C4-2B (cell line): ENCODE measurements at regions not wholly inside any gene's neighbourhood (a gene's known extent, or its start where the extent isn't known, plus 50 kb on each side); places are given as distances from the start of the nearest gene placed in this dataset.

ENCODE experiments used
- ZFX ChIP-seq: fragments of 450-650 bp; IDR thresholded peaks from 2 replicates; pipeline ENCODE4 v1.6.1; 2017
- TF ChIP-seq, protein P1 (sequence below): fragments of 450-650 bp; conservative IDR thresholded peaks from 2 replicates; pipeline ENCODE4 v1.5.1; 2017; ENCODE audit warnings: mild to moderate bottlenecking

DNA sequence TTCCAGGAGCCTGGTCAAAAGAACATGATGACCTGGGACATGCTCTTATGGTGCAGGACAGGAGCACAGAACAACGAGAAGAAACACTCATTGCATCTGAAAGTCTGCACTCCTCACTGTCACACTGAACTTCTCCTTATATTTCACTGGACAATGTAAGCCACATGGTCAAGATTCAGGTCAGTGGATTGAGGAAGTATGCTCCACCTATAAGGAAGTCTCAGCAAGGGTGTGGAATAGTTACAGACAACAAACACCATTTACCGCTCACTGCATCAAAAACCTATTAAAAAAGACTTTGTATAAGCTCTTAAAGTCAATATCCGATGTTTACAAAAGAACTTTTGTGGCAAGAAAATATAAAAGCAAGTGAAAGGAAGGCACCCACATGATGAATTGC is 153.1 kb upstream of the FOXG1 start:
- TF ChIP-seq, protein P1, sequence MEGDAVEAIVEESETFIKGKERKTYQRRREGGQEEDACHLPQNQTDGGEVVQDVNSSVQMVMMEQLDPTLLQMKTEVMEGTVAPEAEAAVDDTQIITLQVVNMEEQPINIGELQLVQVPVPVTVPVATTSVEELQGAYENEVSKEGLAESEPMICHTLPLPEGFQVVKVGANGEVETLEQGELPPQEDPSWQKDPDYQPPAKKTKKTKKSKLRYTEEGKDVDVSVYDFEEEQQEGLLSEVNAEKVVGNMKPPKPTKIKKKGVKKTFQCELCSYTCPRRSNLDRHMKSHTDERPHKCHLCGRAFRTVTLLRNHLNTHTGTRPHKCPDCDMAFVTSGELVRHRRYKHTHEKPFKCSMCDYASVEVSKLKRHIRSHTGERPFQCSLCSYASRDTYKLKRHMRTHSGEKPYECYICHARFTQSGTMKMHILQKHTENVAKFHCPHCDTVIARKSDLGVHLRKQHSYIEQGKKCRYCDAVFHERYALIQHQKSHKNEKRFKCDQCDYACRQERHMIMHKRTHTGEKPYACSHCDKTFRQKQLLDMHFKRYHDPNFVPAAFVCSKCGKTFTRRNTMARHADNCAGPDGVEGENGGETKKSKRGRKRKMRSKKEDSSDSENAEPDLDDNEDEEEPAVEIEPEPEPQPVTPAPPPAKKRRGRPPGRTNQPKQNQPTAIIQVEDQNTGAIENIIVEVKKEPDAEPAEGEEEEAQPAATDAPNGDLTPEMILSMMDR, result no peak
- no peak for TF ChIP-seq ZFX
